NCI-H1417 (cell line): ENCODE measurements at regions not wholly inside any gene's neighbourhood (a gene's known extent, or its start where the extent isn't known, plus 50 kb on each side); places are given as distances from the start of the nearest gene placed in this dataset.
A peak's percentile ranks its signal among the peaks of the same experiment; 100 is the strongest.

Experiments used
- DNase-seq, 3 experiments: peaks; one replicate each; lab custom pipeline; 2025; lab: John Stamatoyannopoulos, UW

GRCh38 chr1:200252531-200252930 lies 157.3 kb downstream of the ZNF281 start:
- no peak for DNase-seq

GRCh38 chr1:200250469-200250868 lies 159.4 kb downstream of the ZNF281 start:
- no peak for DNase-seq

GRCh38 chr1:200248541-200248940 lies 161.3 kb downstream of the ZNF281 start:
- peak in 1 of 3 experiments; percentile 13 for DNase-seq

- DNase-seq = peak in 2 of 3 experiments; percentile 44 to 50
Measured at GRCh38 chr1:200247518-200247917, 162.3 kb downstream of the ZNF281 start.

- no peak for DNase-seq
Measured at GRCh38 chr1:200245473-200245872, 164.4 kb downstream of the ZNF281 start.

GRCh38 chr1:200243042-200243437 lies 166.8 kb downstream of the ZNF281 start:
- DNase-seq = peak; percentile 6 to 80 (median 60)

- DNase-seq = peak; percentile 60 to 83 (median 60)
Measured at GRCh38 chr1:200242110-200243041, 167.5 kb downstream of the ZNF281 start.

GRCh38 chr1:200240656-200241055 lies 169.2 kb downstream of the ZNF281 start:
- no peak for DNase-seq

GRCh38 chr1:200238311-200238710 lies 171.5 kb downstream of the ZNF281 start:
- DNase-seq = no peak

GRCh38 chr1:200237066-200237465 lies 172.8 kb downstream of the ZNF281 start:
- no peak for DNase-seq

GRCh38 chr1:200234938-200235337 lies 174.9 kb downstream of the ZNF281 start:
- DNase-seq = no peak

GRCh38 chr1:200233393-200233792 lies 176.4 kb downstream of the ZNF281 start:
- no peak for DNase-seq

- peak in 2 of 3 experiments; percentile 22 to 64 for DNase-seq
Measured at GRCh38 chr1:200231787-200232231, 178.0 kb downstream of the ZNF281 start.

GRCh38 chr1:200230671-200231070 lies 179.2 kb downstream of the ZNF281 start:
- DNase-seq = no peak

- DNase-seq = no peak
Measured at GRCh38 chr1:200228486-200228885, 181.3 kb downstream of the ZNF281 start.

GRCh38 chr1:200228081-200228480 lies 181.8 kb downstream of the ZNF281 start:
- no peak for DNase-seq
